HEK293 (cell line): ENCODE measurements at regions not wholly inside any gene's neighbourhood (a gene's known extent, or its start where the extent isn't known, plus 50 kb on each side); places are given as distances from the start of the nearest gene placed in this dataset.

Experiments
- CTCF ChIP-seq: fragments of 450-650 bp; formaldehyde crosslinking; IDR thresholded peaks from 2 replicates; pipeline ENCODE4 v1.5.1; 2016; ENCODE audit warnings: missing biosample characterization, missing genetic modification characterization
- KLF16 ChIP-seq: fragments of 450-650 bp; formaldehyde crosslinking; IDR thresholded peaks from 2 replicates; pipeline ENCODE4 v1.5.1; 2017; ENCODE audit warnings: missing biosample characterization, missing genetic modification characterization
- RBAK ChIP-seq: fragments of 450-650 bp; formaldehyde crosslinking; IDR thresholded peaks from 2 replicates; pipeline ENCODE4 v1.5.1; 2016; ENCODE audit warnings: missing biosample characterization, missing genetic modification characterization
- SETDB1 ChIP-seq: IDR thresholded peaks from one replicate; pipeline ENCODE4 v1.6.1; 2017; ENCODE audit warnings: mild to moderate bottlenecking, low read length, moderate library complexity, mixed read lengths; ENCODE audit not compliant: insufficient read length
- TCF7L2 ChIP-seq: IDR thresholded peaks from 2 replicates; pipeline ENCODE4 v1.6.1; 2011; ENCODE audit warnings: low read depth, mild to moderate bottlenecking, inconsistent platforms, low read length, moderate library complexity, borderline replicate concordance
- ZBTB17 ChIP-seq: fragments of 450-650 bp; formaldehyde crosslinking; IDR thresholded peaks from 2 replicates; pipeline ENCODE4 v1.5.1; 2016; ENCODE audit warnings: missing biosample characterization, missing genetic modification characterization
- ZNF501 ChIP-seq: fragments of 450-650 bp; formaldehyde crosslinking; IDR thresholded peaks from 2 replicates; pipeline ENCODE4 v1.5.1; 2016; ENCODE audit warnings: missing biosample characterization, missing genetic modification characterization
- ZNF510 ChIP-seq: fragments of 450-650 bp; formaldehyde crosslinking; IDR thresholded peaks from 2 replicates; pipeline ENCODE4 v1.5.1; 2018; ENCODE audit warnings: mild to moderate bottlenecking, missing genetic modification characterization, missing biosample characterization; ENCODE audit not compliant: insufficient replicate concordance
- ZNF596 ChIP-seq: fragments of 450-650 bp; IDR thresholded peaks from 2 replicates; pipeline ENCODE4 v1.5.0; 2018; ENCODE audit warnings: missing biosample characterization, mild to moderate bottlenecking, missing genetic modification characterization, moderate library complexity
- ZNF629 ChIP-seq: fragments of 450-650 bp; formaldehyde crosslinking; IDR thresholded peaks from 2 replicates; pipeline ENCODE4 v1.5.1; 2017; ENCODE audit warnings: missing biosample characterization, missing genetic modification characterization
- ZNF664 ChIP-seq: fragments of 450-650 bp; formaldehyde crosslinking; IDR thresholded peaks from 2 replicates; pipeline ENCODE4 v1.5.1; 2016; ENCODE audit warnings: missing biosample characterization, missing genetic modification characterization
- ZNF76 ChIP-seq: fragments of 450-650 bp; formaldehyde crosslinking; IDR thresholded peaks from 2 replicates; pipeline ENCODE4; 2016; ENCODE audit warnings: low read depth, missing biosample characterization, missing genetic modification characterization, borderline replicate concordance
- ZNF792 ChIP-seq: fragments of 450-650 bp; formaldehyde crosslinking; IDR thresholded peaks from 2 replicates; pipeline ENCODE4 v1.5.1; 2016; ENCODE audit warnings: missing biosample characterization, missing genetic modification characterization
- ZSCAN18 ChIP-seq: fragments of 450-650 bp; formaldehyde crosslinking; IDR thresholded peaks from 2 replicates; pipeline ENCODE4 v1.5.1; 2016; ENCODE audit warnings: missing biosample characterization, missing genetic modification characterization

GRCh38 chr1:83053446-83053845 is 945.5 kb downstream of the TTLL7 start:
- TF ChIP-seq CTCF (no peak), ZSCAN18 (tag by site-specific recombination) (no peak), ZNF501 (no peak), ZNF596 (tag by site-specific recombination) (no peak), ZNF792 (tag by site-specific recombination) (no peak), SETDB1 (no peak), ZBTB17 (no peak), TCF7L2 (no peak), ZNF664 (tag by site-specific recombination) (no peak), ZNF629 (tag by site-specific recombination) (no peak), KLF16 (tag by site-specific recombination) (no peak), RBAK (no peak), ZNF510 (tag by site-specific recombination) (no peak), ZNF76 (tag by site-specific recombination) (no peak)
